SU-DHL-6 (cell line): ENCODE measurements at regions not wholly inside any gene's neighbourhood (a gene's known extent, or its start where the extent isn't known, plus 50 kb on each side); places are given as distances from the start of the nearest gene placed in this dataset.

ENCODE experiments used
- H2AFZ ChIP-seq: fragments of 200-600 bp; sonication (generic); 2 replicates; pipeline ENCODE4 v1.6.1; 2014; ENCODE audit warnings: low read depth, mild to moderate bottlenecking, moderate library complexity, mixed read lengths, antibody characterized with exemption, low read length; ENCODE audit not compliant: severe bottlenecking
- H3F3A ChIP-seq: fragments of 200-600 bp; shearing (Covaris generic); 2 replicates; pipeline ENCODE4 v1.6.0; 2016; ENCODE audit warnings: antibody characterized with exemption, mild to moderate bottlenecking; ENCODE audit not compliant: insufficient read depth
- H3K27ac ChIP-seq: fragments of 200-600 bp; sonication (generic); 2 replicates; pipeline ENCODE4 v1.5.1; 2016; ENCODE audit warnings: low read depth, mild to moderate bottlenecking, low read length, moderate library complexity, mixed read lengths
- H3K27me3 ChIP-seq: fragments of 200-600 bp; sonication (generic), shearing (Covaris generic); 2 replicates; pipeline ENCODE4 v1.6.0; 2014; ENCODE audit warnings: mild to moderate bottlenecking, low read length
- H3K36me3 ChIP-seq: fragments of 200-600 bp; sonication (generic); 2 replicates; pipeline ENCODE4 v1.6.1; 2014; ENCODE audit warnings: mild to moderate bottlenecking, low read length, mixed read lengths
- H3K4me2 ChIP-seq: fragments of 300-600, 200-600 bp; shearing (Covaris generic), sonication (generic); 2 replicates; pipeline ENCODE4 v1.6.0; 2014; ENCODE audit warnings: low read length, low read depth, mild to moderate bottlenecking; ENCODE audit not compliant: poor library complexity, severe bottlenecking
- H3K4me3 ChIP-seq: fragments of 200-600 bp; sonication (generic); 2 replicates; pipeline ENCODE4 v1.5.1; 2014; ENCODE audit warnings: antibody characterized with exemption, low read length, mild to moderate bottlenecking, mixed read lengths; ENCODE audit not compliant: insufficient read depth, poor library complexity, severe bottlenecking
- H3K79me2 ChIP-seq: fragments of 200-600 bp; sonication (generic); 2 replicates; pipeline ENCODE4 v1.6.1; 2014; ENCODE audit warnings: mild to moderate bottlenecking, low read length, moderate library complexity; ENCODE audit not compliant: insufficient read depth
- H3K9ac ChIP-seq: fragments of 200-600 bp; sonication (generic); 2 replicates; pipeline ENCODE4 v1.7.0; 2014; ENCODE audit warnings: mild to moderate bottlenecking, low read length
- H3K9me2 ChIP-seq: fragments of 200-600 bp; sonication (generic); replicated peaks from 2 replicates; pipeline ENCODE4 v1.6.1; 2014; ENCODE audit warnings: low read length; ENCODE audit not compliant: insufficient read depth
- H3K9me3 ChIP-seq: fragments of 200-600 bp; sonication (generic); 2 replicates; pipeline ENCODE4 v1.6.1; 2014; ENCODE audit warnings: low read length, mixed read lengths; ENCODE audit not compliant: insufficient read depth
- H4K20me1 ChIP-seq: fragments of 200-600 bp; sonication (generic); 2 replicates; pipeline ENCODE4 v1.6.1; 2014; ENCODE audit warnings: low read depth, mild to moderate bottlenecking, antibody characterized with exemption, low read length, moderate library complexity, mixed read lengths
- CTCF ChIP-seq: fragments of 200-600 bp; sonication (generic); IDR thresholded peaks from one replicate; pipeline ENCODE4 v1.5.1; 2017; ENCODE audit warnings: antibody characterized with exemption, mild to moderate bottlenecking, low read length, moderate library complexity; ENCODE audit not compliant: insufficient read depth, poor library complexity, severe bottlenecking
- EZH2phosphoT487 ChIP-seq: fragments of 200-600 bp; sonication (generic), shearing (Covaris generic); conservative IDR thresholded peaks from 2 replicates; pipeline ENCODE4 v1.6.1; 2018; ENCODE audit warnings: mild to moderate bottlenecking, antibody characterized with exemption, low read length, moderate library complexity, mixed read lengths

- no peaks in the 10 kb centered on the region for H3K36me3 ChIP-seq
- no peaks in the 10 kb centered on the region for H3K27me3 ChIP-seq
- H4K20me1 ChIP-seq, result no peaks in the 10 kb centered on the region
- H2AFZ ChIP-seq, result no peak overlapping the region
- no peak overlapping the region for H3K4me3 ChIP-seq
- H3K9me2 ChIP-seq, result no peaks in the 10 kb centered on the region
- TF ChIP-seq CTCF, result no peak
- no peak for TF ChIP-seq EZH2phosphoT487
- H3K9me3 ChIP-seq, result peaks cover 14% of the 10 kb centered on the region; the same call in 1 of the 2 replicates
- H3K79me2 ChIP-seq, result no peaks in the 10 kb centered on the region
- no peaks in the 10 kb centered on the region for H3F3A ChIP-seq
- no peak overlapping the region for H3K27ac ChIP-seq
- H3K9ac ChIP-seq, result no peak overlapping the region
- no peak overlapping the region for H3K4me2 ChIP-seq
These were observed 385.3 kb upstream of the RIOK2 start for GRCh38 chr5:97568382-97568781.

- Histone ChIP-seq H3K79me2 (no peaks in the 10 kb centered on the region), H3F3A (no peaks in the 10 kb centered on the region), H3K4me3 (no peak overlapping the region), H3K27ac (no peak overlapping the region), H4K20me1 (no peaks in the 10 kb centered on the region), H3K9ac (no peak overlapping the region), H3K4me2 (no peak overlapping the region), H3K9me2 (no peaks in the 10 kb centered on the region), H3K27me3 (no peaks in the 10 kb centered on the region), H3K9me3 (peaks cover 14% of the 10 kb centered on the region; the same call in 1 of the 2 replicates), H3K36me3 (no peaks in the 10 kb centered on the region), H2AFZ (no peak overlapping the region)
- no peak for TF ChIP-seq EZH2phosphoT487
- TF ChIP-seq CTCF, result no peak
These were observed 387.2 kb upstream of the RIOK2 start for GRCh38 chr5:97570242-97570641.

DNA sequence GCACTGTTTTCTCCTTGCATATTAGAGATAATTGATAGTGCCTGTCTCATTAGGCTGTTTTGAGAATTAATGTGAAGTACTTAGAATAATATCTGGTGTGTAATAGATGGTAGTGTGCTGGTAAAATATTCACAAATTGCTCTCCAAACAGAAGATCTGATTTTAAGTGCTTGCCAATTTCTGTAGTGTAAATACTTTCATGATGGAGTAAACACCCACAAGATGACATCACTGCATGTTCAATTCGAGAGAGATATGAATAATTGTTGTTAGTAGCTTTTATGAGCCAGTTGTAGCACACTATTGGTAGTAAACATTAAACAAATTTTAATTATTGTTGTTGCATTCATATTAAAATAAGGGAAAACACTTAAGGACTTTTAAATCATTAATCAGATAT lies 392.3 kb upstream of the RIOK2 start:
- Histone ChIP-seq H3F3A (no peaks in the 10 kb centered on the region), H3K79me2 (no peaks in the 10 kb centered on the region), H4K20me1 (no peaks in the 10 kb centered on the region), H3K4me2 (no peak overlapping the region), H3K4me3 (no peak overlapping the region), H2AFZ (no peak overlapping the region), H3K27ac (no peak overlapping the region), H3K9me2 (no peaks in the 10 kb centered on the region), H3K9me3 (peaks cover 5% of the 10 kb centered on the region; the same call in 1 of the 2 replicates), H3K36me3 (no peaks in the 10 kb centered on the region), H3K9ac (no peak overlapping the region), H3K27me3 (no peaks in the 10 kb centered on the region)
- TF ChIP-seq EZH2phosphoT487 (no peak), CTCF (no peak)
